SH-SY5Y (cell line): ENCODE measurements at regions not wholly inside any gene's neighbourhood (a gene's known extent, or its start where the extent isn't known, plus 50 kb on each side); places are given as distances from the start of the nearest gene placed in this dataset.

Source experiments
- GATA2 ChIP-seq: IDR thresholded peaks from 2 replicates; pipeline ENCODE4 v1.6.1; 2011; ENCODE audit warnings: mild to moderate bottlenecking, low read depth, low read length
- GATA3 ChIP-seq: IDR thresholded peaks from 2 replicates; pipeline ENCODE4 v1.6.1; 2011; ENCODE audit warnings: low read depth, mild to moderate bottlenecking, low read length, moderate library complexity

GRCh38 chr12:13596714-13597113, 384.7 kb downstream of the GRIN2B start:
- TF ChIP-seq GATA2, result no peak
- TF ChIP-seq GATA3, result no peak
